Tibial nerve (tissue), 4 donors: ENCODE measurements at regions not wholly inside any gene's neighbourhood (a gene's known extent, or its start where the extent isn't known, plus 50 kb on each side); places are given as distances from the start of the nearest gene placed in this dataset.

Experiments
- EP300 ChIP-seq, 2 donors: sonication (generic); formaldehyde crosslinking; IDR thresholded peaks; one replicate each; pipeline ENCODE4 v1.6.1; 2017; ENCODE audit warnings: antibody characterized with exemption in 2 of 2, mild to moderate bottlenecking in 1 of 2
- TF ChIP-seq, protein P1 (sequence below), 5 experiments: fragments of 200-600 bp in 3 of 5; fragments of 450-650 bp in 2 of 5; sonication (generic) in 3 of 5; IDR thresholded peaks; one replicate each; pipeline ENCODE4 v1.5.1; 2016 to 2019; ENCODE audit warnings: antibody characterized with exemption in 5 of 5, mild to moderate bottlenecking in 3 of 5, moderate library complexity in 2 of 5

DNA sequence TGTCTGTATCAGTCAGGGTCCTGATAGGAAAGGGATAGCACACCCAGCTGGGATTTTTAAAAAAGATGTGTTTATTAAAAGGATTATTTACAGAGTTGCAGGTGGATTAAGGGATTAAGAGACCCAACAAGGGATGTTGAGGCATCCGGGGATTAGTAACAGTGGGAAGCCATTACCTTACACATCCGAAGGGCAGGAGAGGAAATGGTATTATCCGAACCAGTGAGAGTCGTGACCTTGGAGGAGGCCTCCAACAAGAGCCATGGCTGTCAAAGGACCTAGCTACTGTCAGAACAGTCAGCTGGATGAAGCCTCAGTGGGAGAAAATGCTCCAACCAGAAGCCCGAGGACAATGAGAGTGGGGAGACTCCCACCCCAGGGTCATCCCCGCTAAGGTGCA is 146.3 kb upstream of the KRAS start:
- TF ChIP-seq, protein P1, sequence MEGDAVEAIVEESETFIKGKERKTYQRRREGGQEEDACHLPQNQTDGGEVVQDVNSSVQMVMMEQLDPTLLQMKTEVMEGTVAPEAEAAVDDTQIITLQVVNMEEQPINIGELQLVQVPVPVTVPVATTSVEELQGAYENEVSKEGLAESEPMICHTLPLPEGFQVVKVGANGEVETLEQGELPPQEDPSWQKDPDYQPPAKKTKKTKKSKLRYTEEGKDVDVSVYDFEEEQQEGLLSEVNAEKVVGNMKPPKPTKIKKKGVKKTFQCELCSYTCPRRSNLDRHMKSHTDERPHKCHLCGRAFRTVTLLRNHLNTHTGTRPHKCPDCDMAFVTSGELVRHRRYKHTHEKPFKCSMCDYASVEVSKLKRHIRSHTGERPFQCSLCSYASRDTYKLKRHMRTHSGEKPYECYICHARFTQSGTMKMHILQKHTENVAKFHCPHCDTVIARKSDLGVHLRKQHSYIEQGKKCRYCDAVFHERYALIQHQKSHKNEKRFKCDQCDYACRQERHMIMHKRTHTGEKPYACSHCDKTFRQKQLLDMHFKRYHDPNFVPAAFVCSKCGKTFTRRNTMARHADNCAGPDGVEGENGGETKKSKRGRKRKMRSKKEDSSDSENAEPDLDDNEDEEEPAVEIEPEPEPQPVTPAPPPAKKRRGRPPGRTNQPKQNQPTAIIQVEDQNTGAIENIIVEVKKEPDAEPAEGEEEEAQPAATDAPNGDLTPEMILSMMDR (IDR thresholded peaks at IDR 0.05): no peak
- no peak for TF ChIP-seq EP300 (IDR thresholded peaks at IDR 0.05)
